Naive thymus-derived CD8-positive, alpha-beta T cell (primary cell): ENCODE measurements at regions not wholly inside any gene's neighbourhood (a gene's known extent, or its start where the extent isn't known, plus 50 kb on each side); places are given as distances from the start of the nearest gene placed in this dataset.

Experiments
- ATAC-seq, 2 donors: fragments of 150-1000 bp; cut with Tn5 transposase in 1 of 2; sonication (Bioruptor Pico), chemical (Tn5 transposase) in 1 of 2; 1 replicate in 1 of 2; 2 replicates in 1 of 2; pipeline ENCODE4 v1.10.0; 2021; ENCODE audit warnings: mild to moderate bottlenecking in 2 of 2, moderate library complexity in 2 of 2
- POLR2A ChIA-PET: fragments of 350-600 bp; sonication (Branson Sonifier 250); formaldehyde crosslinking; loops from one replicate; lab custom pipeline; 2021; ENCODE audit warnings: antibody characterized with exemption; lab: Charles Lee
- DNase-seq, 10 donors: peaks; one replicate each; pipeline versions ENCODE4 v3.0.0 to v3.0.0-alpha.2; 2020 to 2022
- H3K27ac Mint-ChIP-seq, 10 donors: one replicate each; pipeline ENCODE4 v1.8.0; 2020 to 2022; ENCODE audit warnings: mild to moderate bottlenecking in 10 of 10, mixed read lengths in 10 of 10, moderate library complexity in 4 of 10, inconsistent platforms in 1 of 10
- H3K27me3 Mint-ChIP-seq, 5 donors: one replicate each; pipeline ENCODE4 v1.8.0; 2021 to 2022; ENCODE audit warnings: mixed read lengths in 5 of 5
- H3K36me3 Mint-ChIP-seq, 3 donors: one replicate each; pipeline ENCODE4 v1.8.0; 2020 to 2022; ENCODE audit warnings: mixed read lengths in 3 of 3, mild to moderate bottlenecking in 2 of 3, inconsistent platforms in 1 of 3
- H3K4me1 Mint-ChIP-seq, 4 donors: one replicate each; pipeline ENCODE4 v1.8.0; 2021 to 2022; ENCODE audit warnings: mixed read lengths in 4 of 4
- H3K4me3 Mint-ChIP-seq, 10 donors: one replicate each; pipeline ENCODE4 v1.8.0; 2020 to 2022; ENCODE audit warnings: mild to moderate bottlenecking in 10 of 10, mixed read lengths in 10 of 10, moderate library complexity in 6 of 10, inconsistent platforms in 1 of 10
- H3K9me3 Mint-ChIP-seq, 9 donors: one replicate each; pipeline ENCODE4 v1.8.0; 2020 to 2022; ENCODE audit warnings: mixed read lengths in 9 of 9, mild to moderate bottlenecking in 3 of 9, inconsistent platforms in 1 of 9, moderate library complexity in 1 of 9

DNA sequence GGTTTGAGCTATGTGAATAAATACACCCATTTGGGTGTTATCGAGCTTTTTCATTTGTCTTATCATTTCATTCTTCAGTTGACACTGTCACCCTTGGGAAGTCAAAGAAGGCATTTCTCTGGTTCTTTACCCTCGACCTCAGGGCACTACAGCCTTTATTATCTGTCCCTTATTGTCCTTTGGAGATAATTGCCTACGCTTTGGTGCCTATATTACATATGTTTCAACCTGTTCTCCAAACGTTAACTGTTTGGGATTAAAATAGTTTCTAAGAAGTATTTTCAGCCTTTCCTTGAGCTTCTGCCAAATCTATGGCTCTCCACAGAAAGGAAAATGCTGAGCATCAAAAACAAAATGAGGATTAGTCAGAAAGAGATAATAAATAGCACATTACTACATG lies 395.4 kb upstream of the ADAMTS9 start:
- no peak for ATAC-seq
- Mint-ChIP-seq H3K4me1 (no peaks in the 10 kb centered on the region), H3K27me3 (peaks cover 0 to 2% (median 0%) of the 10 kb centered on the region in 5 donors), H3K27ac (no peak overlapping the region), H3K36me3 (peaks cover 0 to 5% (median 0%) of the 10 kb centered on the region in 3 donors), H3K4me3 (no peak overlapping the region), H3K9me3 (peaks cover 0 to 35% (median 4%) of the 10 kb centered on the region in 9 donors)
- DNase-seq: no peak
- POLR2A ChIA-PET: no interaction called here

DNA sequence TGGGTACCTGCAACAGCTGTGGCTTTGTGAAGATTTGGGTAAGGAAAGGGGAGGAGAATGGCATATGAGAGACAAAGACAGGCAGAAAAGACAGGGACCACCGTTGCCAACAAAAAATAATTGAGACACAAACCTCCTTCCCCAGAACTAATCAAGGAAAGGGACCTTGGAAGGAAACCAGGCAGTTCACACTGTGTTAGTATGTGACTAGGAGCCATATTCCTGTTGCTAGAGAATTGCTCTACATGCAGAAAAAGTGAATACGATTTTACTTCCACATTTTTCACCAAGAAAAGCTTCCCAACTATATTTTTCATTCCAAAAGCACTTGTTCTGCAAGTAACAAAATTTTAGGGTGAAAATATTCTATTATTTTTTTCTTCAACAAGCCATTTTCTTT lies 393.7 kb upstream of the ADAMTS9 start:
- DNase-seq (no peak), ATAC-seq (no peak)
- H3K27ac Mint-ChIP-seq: no peak overlapping the region
- H3K9me3 Mint-ChIP-seq: peaks cover 2 to 35% (median 5%) of the 10 kb centered on the region in 9 donors
- H3K4me1 Mint-ChIP-seq: no peaks in the 10 kb centered on the region
- POLR2A ChIA-PET: no interaction called here
- H3K36me3 Mint-ChIP-seq: peaks cover 0 to 7% (median 0%) of the 10 kb centered on the region in 3 donors
- H3K4me3 Mint-ChIP-seq: no peak overlapping the region
- H3K27me3 Mint-ChIP-seq: peaks cover 0 to 2% (median 0%) of the 10 kb centered on the region in 5 donors

DNA sequence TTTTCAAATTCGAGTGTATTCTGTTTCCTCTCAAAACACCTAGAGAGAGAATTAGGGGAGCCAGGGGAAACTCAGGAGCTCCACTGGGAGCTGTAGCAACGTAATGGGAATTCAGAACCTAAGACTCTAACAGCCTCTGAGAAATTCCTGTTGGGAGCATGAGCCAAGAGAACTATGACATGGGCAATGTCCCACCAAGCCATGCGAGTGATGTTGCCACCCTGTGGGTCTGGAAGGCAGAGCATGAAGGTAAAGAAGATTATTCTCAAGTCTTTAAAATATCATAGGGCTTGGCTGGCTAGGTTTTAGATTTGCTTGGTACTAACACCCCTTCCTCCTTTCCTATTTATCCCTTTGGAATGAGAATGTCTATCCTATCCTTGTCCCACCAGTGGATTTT lies 392.6 kb upstream of the ADAMTS9 start:
- no peaks in the 10 kb centered on the region for H3K4me1 Mint-ChIP-seq
- DNase-seq (no peak), ATAC-seq (no peak)
- H3K9me3 Mint-ChIP-seq: peaks cover 2 to 31% (median 9%) of the 10 kb centered on the region in 9 donors
- H3K4me3 Mint-ChIP-seq: no peak overlapping the region
- no peak overlapping the region for H3K27ac Mint-ChIP-seq
- peaks cover 0 to 12% (median 0%) of the 10 kb centered on the region in 3 donors for H3K36me3 Mint-ChIP-seq
- H3K27me3 Mint-ChIP-seq: peaks cover 0 to 1% (median 0%) of the 10 kb centered on the region in 5 donors
- POLR2A ChIA-PET: no interaction called here

DNA sequence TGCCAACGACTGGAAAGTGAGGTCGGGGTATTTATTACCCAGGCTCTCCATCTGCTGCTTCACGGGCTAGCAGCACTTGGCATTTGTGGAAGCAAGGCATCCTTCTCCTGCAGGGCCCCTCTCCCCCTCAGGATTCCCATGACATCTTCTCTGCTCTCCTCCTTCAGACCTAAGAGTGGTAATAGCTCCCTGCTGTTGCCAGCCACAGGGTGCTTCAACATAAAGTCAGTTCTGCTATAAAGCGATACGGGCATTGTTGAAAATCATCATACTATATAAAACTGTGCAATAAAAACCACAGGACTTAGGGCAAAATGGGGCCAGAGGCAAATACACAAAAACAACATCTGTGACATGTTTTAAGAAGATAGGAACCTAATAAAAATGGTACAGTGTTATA lies 391.8 kb upstream of the ADAMTS9 start:
- Mint-ChIP-seq H3K9me3 (peaks cover 2 to 29% (median 9%) of the 10 kb centered on the region in 9 donors), H3K4me1 (no peaks in the 10 kb centered on the region), H3K27ac (no peak overlapping the region), H3K27me3 (no peaks in the 10 kb centered on the region), H3K36me3 (peaks cover 0 to 12% (median 0%) of the 10 kb centered on the region in 3 donors), H3K4me3 (no peak overlapping the region)
- DNase-seq (no peak), ATAC-seq (no peak)
- POLR2A ChIA-PET: no interaction called here

DNA sequence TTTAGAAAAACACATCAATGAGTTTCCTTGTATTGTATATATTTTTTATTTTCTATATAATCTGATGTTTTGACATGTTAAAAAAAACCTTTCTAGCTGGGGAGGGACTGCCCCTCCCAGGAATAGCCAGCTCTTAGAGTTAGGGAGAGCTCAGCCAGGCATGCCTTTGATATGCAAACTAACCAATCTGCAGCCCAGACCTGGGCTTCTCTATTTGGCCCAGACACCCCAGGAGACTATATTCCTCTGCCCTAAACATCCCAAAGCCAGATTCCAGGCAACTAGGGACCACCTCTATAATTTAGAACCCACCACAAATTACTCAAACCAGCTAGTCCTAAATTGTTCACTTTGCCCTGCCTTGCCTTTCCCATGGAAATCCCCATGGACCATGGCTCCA lies 390.9 kb upstream of the ADAMTS9 start:
- ATAC-seq (no peak), DNase-seq (peak in 1 of 10 donors; percentile 36)
- no peaks in the 10 kb centered on the region for H3K27me3 Mint-ChIP-seq
- no peaks in the 10 kb centered on the region for H3K4me1 Mint-ChIP-seq
- H3K27ac Mint-ChIP-seq: no peak overlapping the region
- POLR2A ChIA-PET: no interaction called here
- H3K4me3 Mint-ChIP-seq: no peak overlapping the region
- peaks cover 2 to 29% (median 9%) of the 10 kb centered on the region in 9 donors for H3K9me3 Mint-ChIP-seq
- peaks cover 0 to 12% (median 0%) of the 10 kb centered on the region in 3 donors for H3K36me3 Mint-ChIP-seq

DNA sequence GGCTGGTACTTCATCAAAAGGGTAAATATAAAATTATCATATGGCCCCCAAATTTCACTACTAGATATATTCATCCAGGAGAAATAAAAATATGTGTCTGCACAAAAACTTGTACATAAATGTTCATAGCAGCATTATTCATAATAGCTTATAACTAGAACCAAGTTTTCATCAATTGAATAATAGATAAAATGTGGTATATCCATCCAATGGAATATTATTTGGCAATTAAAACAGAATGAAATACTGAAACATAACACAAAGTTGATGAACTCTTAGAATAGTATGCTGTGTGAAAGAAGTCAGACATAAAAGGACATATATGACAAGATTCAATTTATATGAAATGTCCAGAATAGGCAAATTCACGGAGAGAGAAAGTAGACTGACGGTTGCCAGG lies 389.3 kb upstream of the ADAMTS9 start:
- H3K9me3 Mint-ChIP-seq: peaks cover 2 to 29% (median 9%) of the 10 kb centered on the region in 9 donors
- ATAC-seq (no peak), DNase-seq (no peak)
- POLR2A ChIA-PET: no interaction called here
- H3K27me3 Mint-ChIP-seq: no peaks in the 10 kb centered on the region
- no peak overlapping the region for H3K4me3 Mint-ChIP-seq
- no peaks in the 10 kb centered on the region for H3K4me1 Mint-ChIP-seq
- peaks cover 0 to 12% (median 0%) of the 10 kb centered on the region in 3 donors for H3K36me3 Mint-ChIP-seq
- H3K27ac Mint-ChIP-seq: no peak overlapping the region

DNA sequence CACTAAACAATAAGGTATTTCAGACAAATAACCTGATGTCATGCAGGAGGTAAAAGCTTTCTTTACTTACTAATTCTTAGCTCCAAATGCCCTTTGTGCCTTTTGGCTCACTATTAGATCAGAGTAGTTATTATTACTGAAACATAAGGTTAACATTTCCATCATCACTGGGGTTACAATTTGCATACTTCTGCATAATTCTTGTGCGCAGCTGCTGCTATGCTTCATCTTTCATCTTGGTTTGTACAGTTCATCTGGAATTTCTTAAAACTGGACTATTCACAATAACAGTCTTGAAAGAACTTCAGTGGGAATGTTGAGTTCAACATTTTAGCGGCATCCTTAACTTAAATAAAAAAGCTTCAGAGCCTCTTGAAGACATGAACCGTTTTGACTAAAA lies 383.2 kb upstream of the ADAMTS9 start:
- Mint-ChIP-seq H3K9me3 (peaks cover 0 to 16% (median 6%) of the 10 kb centered on the region in 9 donors), H3K27me3 (no peaks in the 10 kb centered on the region), H3K4me3 (no peak overlapping the region), H3K4me1 (no peaks in the 10 kb centered on the region), H3K27ac (no peak overlapping the region), H3K36me3 (peaks cover 0 to under 1% (median 0%) of the 10 kb centered on the region in 3 donors)
- DNase-seq: no peak
- POLR2A ChIA-PET: no interaction called here
- ATAC-seq: no peak

DNA sequence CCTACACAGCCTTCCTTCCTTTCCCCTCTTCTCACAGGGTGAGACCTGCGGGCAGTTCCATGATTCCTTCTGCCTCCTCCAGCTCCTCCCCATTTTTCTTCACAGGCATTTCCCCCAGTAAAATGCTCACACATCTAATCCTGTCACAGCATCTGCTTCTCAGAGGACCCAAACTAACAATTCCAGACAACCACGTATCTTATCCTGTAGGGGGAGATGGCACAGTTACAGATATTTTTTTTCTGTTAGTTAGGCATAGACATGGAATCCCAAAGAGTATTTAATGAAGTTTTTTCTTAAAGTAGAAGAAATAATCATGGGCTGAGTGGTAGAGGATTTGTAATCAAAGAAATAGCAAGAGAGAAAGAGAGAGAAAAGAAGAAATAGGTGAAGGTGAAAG lies 373.1 kb upstream of the ADAMTS9 start:
- POLR2A ChIA-PET: no interaction called here
- H3K4me1 Mint-ChIP-seq: no peaks in the 10 kb centered on the region

DNA sequence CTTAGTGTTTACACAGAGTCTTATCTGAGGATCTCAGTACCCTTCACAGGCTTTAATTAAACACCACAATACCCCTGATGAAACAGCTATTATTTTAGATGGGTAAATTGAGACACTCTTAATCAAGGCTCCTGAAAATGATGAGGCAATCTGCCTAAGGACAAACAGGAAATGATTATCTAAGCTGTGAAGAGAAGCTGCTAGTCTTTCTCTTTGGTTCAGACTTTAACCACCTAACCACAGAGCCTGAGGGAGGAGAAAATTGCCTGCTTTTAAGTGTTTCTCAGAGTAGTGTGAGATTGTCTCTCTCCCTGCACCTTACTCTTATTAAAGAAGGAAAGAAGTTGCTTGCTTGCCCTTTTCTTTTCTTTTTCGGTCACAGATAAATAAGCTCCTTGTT lies 364.3 kb upstream of the ADAMTS9 start:
- Mint-ChIP-seq H3K9me3 (peaks cover 0 to 38% (median 7%) of the 10 kb centered on the region in 9 donors), H3K4me3 (no peak overlapping the region), H3K27me3 (no peaks in the 10 kb centered on the region), H3K4me1 (no peaks in the 10 kb centered on the region), H3K36me3 (no peaks in the 10 kb centered on the region), H3K27ac (no peak overlapping the region)
- POLR2A ChIA-PET: no interaction called here
- DNase-seq (no peak), ATAC-seq (no peak)

More for the DNA sequence above, 373.1 kb upstream of the ADAMTS9 start:
- H3K36me3 Mint-ChIP-seq: peaks cover 0 to 1% (median 0%) of the 10 kb centered on the region in 3 donors
- ATAC-seq (no peak), DNase-seq (no peak)
- H3K27ac Mint-ChIP-seq: no peak overlapping the region
- H3K27me3 Mint-ChIP-seq: no peaks in the 10 kb centered on the region
- peaks cover 0 to 22% (median 14%) of the 10 kb centered on the region in 9 donors for H3K9me3 Mint-ChIP-seq
- no peak overlapping the region for H3K4me3 Mint-ChIP-seq

DNA sequence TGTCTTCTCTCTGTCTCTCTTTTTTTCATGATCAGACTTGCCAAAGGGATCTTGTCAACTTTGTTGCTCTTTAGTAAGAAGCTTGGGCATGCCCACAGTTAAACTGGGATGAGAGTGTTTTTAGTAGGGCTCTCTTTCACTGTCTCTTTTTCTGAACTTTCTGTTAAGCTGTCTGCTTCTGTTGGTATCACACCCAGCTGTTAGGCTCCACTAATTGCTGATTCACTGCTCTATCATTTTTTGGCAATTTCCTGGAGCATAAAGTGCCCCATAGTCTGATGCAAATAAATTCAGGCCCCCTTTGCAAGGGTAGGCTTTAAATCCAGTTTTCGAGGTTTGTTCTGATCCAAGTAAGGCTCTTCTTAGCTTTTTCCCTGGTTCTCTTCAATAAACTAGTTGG lies 360.4 kb upstream of the ADAMTS9 start:
- POLR2A ChIA-PET: no interaction called here
- no peaks in the 10 kb centered on the region for H3K4me1 Mint-ChIP-seq
- peaks cover 0 to 24% (median 7%) of the 10 kb centered on the region in 9 donors for H3K9me3 Mint-ChIP-seq
- H3K4me3 Mint-ChIP-seq: no peak overlapping the region
- no peaks in the 10 kb centered on the region for H3K36me3 Mint-ChIP-seq
- no peak overlapping the region for H3K27ac Mint-ChIP-seq
- H3K27me3 Mint-ChIP-seq: no peaks in the 10 kb centered on the region
- ATAC-seq (no peak), DNase-seq (no peak)

DNA sequence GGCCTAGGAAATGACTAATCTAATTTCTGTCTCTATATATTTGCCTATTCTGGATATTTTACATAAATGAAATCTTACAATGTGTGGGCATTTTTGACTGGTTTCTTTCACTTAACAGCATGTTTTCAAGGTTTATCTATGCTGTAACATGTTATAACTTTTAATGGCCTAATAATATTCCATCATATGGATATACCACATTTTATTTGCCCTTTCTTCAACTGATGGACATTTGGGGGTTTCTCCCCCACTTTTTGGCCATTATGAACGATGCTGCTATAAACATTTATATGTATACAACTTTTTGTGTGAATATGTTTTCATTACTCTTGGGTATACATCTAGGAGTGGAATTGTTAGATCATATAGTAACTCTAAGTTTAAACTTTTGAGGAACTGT lies 357.3 kb upstream of the ADAMTS9 start:
- ATAC-seq: no peak
- Mint-ChIP-seq H3K9me3 (peaks cover 0 to 28% (median 12%) of the 10 kb centered on the region in 9 donors), H3K4me1 (no peaks in the 10 kb centered on the region), H3K27ac (no peak overlapping the region), H3K27me3 (no peaks in the 10 kb centered on the region), H3K36me3 (no peaks in the 10 kb centered on the region), H3K4me3 (no peak overlapping the region)
- POLR2A ChIA-PET: no interaction called here
- no peak for DNase-seq

DNA sequence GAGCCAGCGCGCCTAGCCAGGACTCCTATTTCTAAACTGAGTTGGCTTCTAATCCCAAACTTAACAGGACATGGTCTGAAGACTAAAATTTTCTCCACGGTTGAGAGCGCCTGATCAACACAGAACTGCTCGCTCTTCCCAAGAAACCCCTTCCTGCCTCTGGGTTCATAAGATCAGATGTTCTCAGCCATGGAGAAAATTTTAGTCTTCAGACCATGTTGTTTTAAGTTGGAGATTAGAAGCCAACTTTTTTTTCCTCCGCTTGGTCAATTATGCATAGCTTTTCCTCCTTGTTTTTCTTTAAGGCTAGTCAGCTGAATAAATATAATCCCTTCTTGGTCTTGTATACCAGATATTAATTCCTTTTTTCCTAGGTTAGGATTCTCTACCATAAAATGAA lies 356.6 kb upstream of the ADAMTS9 start:
- no peak overlapping the region for H3K27ac Mint-ChIP-seq
- H3K9me3 Mint-ChIP-seq: peaks cover 0 to 28% (median 10%) of the 10 kb centered on the region in 9 donors
- no peaks in the 10 kb centered on the region for H3K27me3 Mint-ChIP-seq
- H3K4me1 Mint-ChIP-seq: no peaks in the 10 kb centered on the region
- H3K4me3 Mint-ChIP-seq: no peak overlapping the region
- DNase-seq: no peak
- H3K36me3 Mint-ChIP-seq: no peaks in the 10 kb centered on the region
- POLR2A ChIA-PET: no interaction called here
- ATAC-seq: no peak

DNA sequence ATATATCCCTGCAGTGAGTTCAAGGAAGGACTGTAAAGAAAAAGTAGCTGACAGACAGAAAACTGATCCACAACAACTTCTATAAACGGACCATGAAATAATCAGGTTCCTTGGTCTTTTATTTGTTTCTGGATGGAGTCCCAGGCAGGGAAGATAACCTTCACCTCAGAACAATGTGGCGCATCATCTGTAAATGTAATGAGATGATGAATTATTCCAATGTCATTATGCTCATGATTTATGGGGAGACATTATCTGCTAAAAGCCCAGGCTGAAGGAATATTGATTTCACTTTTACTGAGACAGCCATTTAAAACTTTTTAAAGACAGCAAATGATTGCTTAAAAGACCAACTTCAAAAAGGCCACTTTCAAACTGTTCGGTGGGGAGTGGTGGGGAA lies 354.9 kb upstream of the ADAMTS9 start:
- H3K9me3 Mint-ChIP-seq: peaks cover 0 to 19% (median 11%) of the 10 kb centered on the region in 9 donors
- POLR2A ChIA-PET: no interaction called here

DNA sequence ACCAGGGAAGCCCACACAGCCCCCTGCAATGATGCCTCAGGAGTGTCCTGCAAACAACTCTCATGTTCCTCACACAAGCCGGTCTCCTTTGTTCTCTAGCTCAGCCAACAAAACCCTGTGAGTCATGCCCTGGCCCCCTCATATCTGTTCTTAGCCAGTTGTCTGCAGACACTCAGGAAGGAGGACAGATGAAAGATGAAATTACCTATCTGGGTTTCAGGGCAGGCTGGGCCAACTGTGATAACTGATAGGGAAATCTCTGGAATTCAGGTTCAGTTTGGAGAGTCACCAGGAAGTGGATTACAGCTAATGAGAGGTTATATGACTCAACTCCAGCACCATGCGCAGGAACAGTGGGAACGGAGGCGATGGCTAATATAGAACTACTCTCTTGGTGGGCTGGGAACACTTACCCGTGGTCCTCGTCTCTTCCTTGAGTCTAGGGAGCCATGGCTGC lies 352.0 kb upstream of the ADAMTS9 start:
- H3K4me3 Mint-ChIP-seq: no peak overlapping the region
- H3K36me3 Mint-ChIP-seq: no peaks in the 10 kb centered on the region
- no peak overlapping the region for H3K27ac Mint-ChIP-seq
- H3K4me1 Mint-ChIP-seq: no peaks in the 10 kb centered on the region
- DNase-seq (no peak), ATAC-seq (no peak)
- peaks cover 0 to 15% (median 4%) of the 10 kb centered on the region in 9 donors for H3K9me3 Mint-ChIP-seq
- POLR2A ChIA-PET: no interaction called here
- H3K27me3 Mint-ChIP-seq: no peaks in the 10 kb centered on the region

More for the DNA sequence above, 354.9 kb upstream of the ADAMTS9 start:
- Mint-ChIP-seq H3K4me3 (no peak overlapping the region), H3K27ac (no peak overlapping the region), H3K36me3 (no peaks in the 10 kb centered on the region), H3K4me1 (no peaks in the 10 kb centered on the region), H3K27me3 (no peaks in the 10 kb centered on the region)
- DNase-seq (no peak), ATAC-seq (no peak)
